PC-9 (cell line): ENCODE measurements at regions not wholly inside any gene's neighbourhood (a gene's known extent, or its start where the extent isn't known, plus 50 kb on each side); places are given as distances from the start of the nearest gene placed in this dataset.

ENCODE experiments used
- BruUV-seq: library from RNA; stranded (reverse); fragments of 400-500 nt; replicated peaks from 2 replicates; lab custom pipeline; 2021; lab: Mats Ljungman, UMichigan
- CTCF ChIA-PET: fragments of 300-600 bp; sonication (Branson Sonifier 250); formaldehyde crosslinking; loops from one replicate; lab custom pipeline; 2022; ENCODE audit warnings: antibody characterized with exemption; lab: Charles Lee
- POLR2A ChIA-PET: fragments of 300-600 bp; sonication (Branson Sonifier 250); formaldehyde crosslinking; loops from one replicate; lab custom pipeline; 2022; ENCODE audit warnings: antibody characterized with exemption; ENCODE audit not compliant: unreplicated experiment; lab: Charles Lee
- DNase-seq, 2 experiments: peaks; one replicate each; pipeline versions ENCODE4 v3.0.0 to v3.0.0-alpha.2; 2015 to 2022; ENCODE audit warnings: mixed read lengths in 1 of 2
- H2AFZ ChIP-seq: fragments of 200-600 bp; sonication (generic); 2 replicates; pipeline ENCODE4 v1.8.1; 2017; ENCODE audit warnings: antibody characterized with exemption
- H3F3A ChIP-seq: fragments of 200-600 bp; sonication (generic); 2 replicates; pipeline ENCODE4 v1.8.1; 2017; ENCODE audit warnings: antibody characterized with exemption, mild to moderate bottlenecking, low read depth; ENCODE audit not compliant: insufficient read depth
- H3K27ac ChIP-seq: fragments of 200-600 bp; sonication (generic); 2 replicates; pipeline ENCODE4 v1.6.1; 2016; ENCODE audit warnings: mixed run types
- H3K27me3 ChIP-seq: fragments of 200-600 bp; sonication (generic); 2 replicates; pipeline ENCODE4 v1.6.1; 2016; ENCODE audit warnings: low read depth, mixed run types; ENCODE audit not compliant: insufficient read depth
- H3K36me3 ChIP-seq: fragments of 200-600 bp; sonication (generic); 2 replicates; pipeline ENCODE4 v1.6.1; 2016; ENCODE audit warnings: low read depth, mixed run types
- H3K4me1 ChIP-seq: fragments of 200-600 bp; sonication (generic); replicated peaks from 2 replicates; pipeline ENCODE4 v1.6.1; 2016; ENCODE audit warnings: mixed run types; ENCODE audit not compliant: insufficient read depth
- H3K4me2 ChIP-seq: fragments of 200-600 bp; sonication (generic); 2 replicates; pipeline ENCODE4 v1.6.1; 2017; ENCODE audit warnings: mixed run types
- H3K4me3 ChIP-seq: fragments of 200-600 bp; sonication (generic); 2 replicates; pipeline ENCODE4 v1.6.1; 2016; ENCODE audit warnings: mixed run types
- H3K79me2 ChIP-seq: fragments of 200-600 bp; sonication (generic); 2 replicates; pipeline ENCODE4 v1.6.1; 2017; ENCODE audit warnings: low read depth, mixed run types
- H3K9me2 ChIP-seq: fragments of 200-600 bp; sonication (generic); 2 replicates; pipeline ENCODE4 v1.8.1; 2017; ENCODE audit warnings: mild to moderate bottlenecking; ENCODE audit not compliant: insufficient read depth
- H3K9me3 ChIP-seq: fragments of 200-600 bp; sonication (generic); 2 replicates; pipeline ENCODE4 v1.8.1; 2016; ENCODE audit warnings: low read depth; ENCODE audit not compliant: insufficient read depth
- H4K20me1 ChIP-seq: fragments of 200-600 bp; sonication (generic); 2 replicates; pipeline ENCODE4 v1.8.1; 2017; ENCODE audit not compliant: insufficient read depth
- EZH2 ChIP-seq: fragments of 200-600 bp; sonication (generic); IDR thresholded peaks from 2 replicates; pipeline ENCODE4 v1.8.0; 2017; ENCODE audit warnings: antibody characterized with exemption, low read depth
- intact Hi-C: fragments of 100-400 bp; cut with micrococcal nuclease; formaldehyde crosslinking; loops from one replicate; pipeline ENCODE4 v1.10.0; 2022; ENCODE audit not compliant: unreplicated experiment
- TF ChIP-seq, protein P1 (sequence below): fragments of 200-600 bp; sonication (generic); conservative IDR thresholded peaks from 2 replicates; pipeline ENCODE4 v1.6.1; 2017; ENCODE audit warnings: mixed run types, antibody characterized with exemption, mild to moderate bottlenecking, moderate library complexity

DNA sequence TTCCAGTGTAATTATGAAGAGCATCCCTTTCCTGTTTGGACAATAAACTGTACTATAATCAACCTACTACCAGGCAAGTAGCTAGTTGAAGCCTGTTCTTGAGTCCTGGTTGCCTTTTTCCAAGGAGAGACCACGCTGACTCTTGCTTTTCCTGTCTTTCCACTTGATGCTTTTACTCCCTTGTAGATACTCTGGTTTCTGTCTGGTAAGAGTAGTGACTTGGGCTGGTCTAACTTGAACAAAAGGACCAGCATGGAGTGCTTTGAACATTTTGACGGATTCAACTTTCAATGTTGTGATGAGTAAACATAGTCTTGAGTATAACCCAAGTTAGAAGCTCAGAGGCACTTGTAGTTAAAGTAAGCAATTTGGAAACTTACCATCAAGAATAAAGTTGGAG, 464.3 kb downstream of the GADD45G start:
- ChIA-PET POLR2A (no interaction called here), CTCF (no interaction called here)
- Histone ChIP-seq H3F3A (no peaks in the 10 kb centered on the region), H3K9me2 (no peaks in the 10 kb centered on the region), H3K4me1 (no peaks in the 10 kb centered on the region), H3K27ac (no peak overlapping the region), H3K79me2 (no peaks in the 10 kb centered on the region), H3K9me3 (no peaks in the 10 kb centered on the region), H3K4me2 (no peak overlapping the region), H4K20me1 (no peaks in the 10 kb centered on the region), H3K36me3 (no peaks in the 10 kb centered on the region), H3K27me3 (peaks cover 65% of the 10 kb centered on the region), H3K4me3 (no peak overlapping the region), H2AFZ (no peak overlapping the region)
- intact Hi-C loops = no loop called here
- BruUV-seq = no TSS peak
- no peak for DNase-seq
- TF ChIP-seq, protein P1, sequence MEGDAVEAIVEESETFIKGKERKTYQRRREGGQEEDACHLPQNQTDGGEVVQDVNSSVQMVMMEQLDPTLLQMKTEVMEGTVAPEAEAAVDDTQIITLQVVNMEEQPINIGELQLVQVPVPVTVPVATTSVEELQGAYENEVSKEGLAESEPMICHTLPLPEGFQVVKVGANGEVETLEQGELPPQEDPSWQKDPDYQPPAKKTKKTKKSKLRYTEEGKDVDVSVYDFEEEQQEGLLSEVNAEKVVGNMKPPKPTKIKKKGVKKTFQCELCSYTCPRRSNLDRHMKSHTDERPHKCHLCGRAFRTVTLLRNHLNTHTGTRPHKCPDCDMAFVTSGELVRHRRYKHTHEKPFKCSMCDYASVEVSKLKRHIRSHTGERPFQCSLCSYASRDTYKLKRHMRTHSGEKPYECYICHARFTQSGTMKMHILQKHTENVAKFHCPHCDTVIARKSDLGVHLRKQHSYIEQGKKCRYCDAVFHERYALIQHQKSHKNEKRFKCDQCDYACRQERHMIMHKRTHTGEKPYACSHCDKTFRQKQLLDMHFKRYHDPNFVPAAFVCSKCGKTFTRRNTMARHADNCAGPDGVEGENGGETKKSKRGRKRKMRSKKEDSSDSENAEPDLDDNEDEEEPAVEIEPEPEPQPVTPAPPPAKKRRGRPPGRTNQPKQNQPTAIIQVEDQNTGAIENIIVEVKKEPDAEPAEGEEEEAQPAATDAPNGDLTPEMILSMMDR = no peak
- no peak for TF ChIP-seq EZH2

DNA sequence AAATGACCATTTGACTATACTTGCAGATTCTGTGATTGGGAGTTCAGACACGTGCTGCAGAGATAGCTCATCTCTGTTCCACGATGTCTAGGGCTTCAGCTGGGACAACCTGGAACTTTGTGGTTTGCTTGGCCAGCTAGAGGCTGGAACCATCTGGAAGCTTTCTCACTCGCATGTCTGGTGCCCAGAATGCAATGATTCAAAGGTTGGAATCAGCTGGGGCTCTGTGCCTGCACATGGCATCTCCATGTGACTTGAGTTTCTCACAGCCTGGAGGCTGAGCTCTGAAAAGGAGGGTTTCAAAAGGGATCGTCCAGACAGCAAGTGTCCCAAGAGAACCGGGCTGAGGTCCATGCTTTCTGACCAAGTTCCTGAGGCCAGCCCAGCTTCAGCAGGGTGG, 465.2 kb downstream of the GADD45G start:
- intact Hi-C loops = no loop called here
- POLR2A ChIA-PET = no interaction called here

DNA sequence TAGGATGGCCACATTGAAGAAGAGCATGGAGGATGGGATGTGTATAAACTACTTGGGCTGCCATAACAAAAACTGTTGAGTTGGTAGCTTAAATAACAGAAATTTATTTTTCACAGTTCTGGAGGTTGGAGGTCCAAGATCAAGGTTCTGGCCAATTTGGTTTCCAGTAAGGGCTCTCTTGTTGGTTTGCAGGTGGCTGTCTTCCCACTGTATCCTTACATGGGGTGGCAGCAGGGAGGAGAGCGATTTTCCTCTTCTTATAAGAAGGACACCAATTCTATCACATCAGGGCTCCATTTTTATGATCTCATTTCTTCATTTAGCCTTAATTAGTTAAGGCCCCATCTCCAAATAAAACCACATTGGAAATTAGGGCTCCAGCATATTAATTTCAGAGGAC, 465.7 kb downstream of the GADD45G start:
- Histone ChIP-seq H3K9me2 (no peaks in the 10 kb centered on the region), H2AFZ (no peak overlapping the region), H3K27ac (no peak overlapping the region), H3K4me2 (no peak overlapping the region), H3K36me3 (no peaks in the 10 kb centered on the region), H4K20me1 (no peaks in the 10 kb centered on the region), H3F3A (no peaks in the 10 kb centered on the region), H3K79me2 (no peaks in the 10 kb centered on the region), H3K4me3 (no peak overlapping the region), H3K27me3 (peaks cover 71% of the 10 kb centered on the region), H3K4me1 (no peaks in the 10 kb centered on the region), H3K9me3 (no peaks in the 10 kb centered on the region)
- no peak for TF ChIP-seq EZH2
- TF ChIP-seq, protein P1 = no peak
- ChIA-PET POLR2A (no interaction called here), CTCF (no interaction called here)
- no TSS peak for BruUV-seq
- intact Hi-C loops = no loop called here
- no peak for DNase-seq

More for the DNA sequence above, 465.2 kb downstream of the GADD45G start:
- CTCF ChIA-PET = no interaction called here
- no peaks in the 10 kb centered on the region for H3K9me3 ChIP-seq
- no peak overlapping the region for H2AFZ ChIP-seq
- TF ChIP-seq, protein P1 = no peak
- no peak for TF ChIP-seq EZH2
- no peaks in the 10 kb centered on the region for H3K4me1 ChIP-seq
- H3K9me2 ChIP-seq = no peaks in the 10 kb centered on the region
- no peaks in the 10 kb centered on the region for H4K20me1 ChIP-seq
- no peaks in the 10 kb centered on the region for H3F3A ChIP-seq
- H3K36me3 ChIP-seq = no peaks in the 10 kb centered on the region
- no peak overlapping the region for H3K4me3 ChIP-seq
- H3K79me2 ChIP-seq = no peaks in the 10 kb centered on the region
- H3K27ac ChIP-seq = no peak overlapping the region
- H3K27me3 ChIP-seq = peaks cover 69% of the 10 kb centered on the region
- DNase-seq = no peak
- H3K4me2 ChIP-seq = no peak overlapping the region
- BruUV-seq = no TSS peak
